Ovary (tissue), 7 donors: ENCODE measurements at regions not wholly inside any gene's neighbourhood (a gene's known extent, or its start where the extent isn't known, plus 50 kb on each side); places are given as distances from the start of the nearest gene placed in this dataset.

Experiments
- DNase-seq, 5 donors: peaks; one replicate each; pipeline ENCODE4 v3.0.0-alpha.2; 2019 to 2020
- H3K27ac ChIP-seq, 2 donors: fragments of 200-600 bp; one replicate each; pipeline versions ENCODE4 v1.5.1 to v1.8.0; 2019 to 2022
- H3K27me3 ChIP-seq: fragments of 200-600 bp; one replicate; pipeline ENCODE4 v1.8.0; 2022
- H3K36me3 ChIP-seq: fragments of 200-600 bp; sonication (generic); one replicate; pipeline ENCODE4 v1.5.1; 2019
- H3K4me1 ChIP-seq: one replicate; pipeline ENCODE4 v1.8.1; 2013; ENCODE audit warnings: mild to moderate bottlenecking, moderate library complexity; ENCODE audit not compliant: insufficient read depth
- H3K4me3 ChIP-seq: fragments of 200-600 bp; sonication (generic); one replicate; pipeline ENCODE4 v1.5.1; 2017
- H3K9me3 ChIP-seq, 2 donors: fragments of 200-600 bp in 1 of 2; sonication (generic) in 1 of 2; one replicate each; pipeline versions ENCODE4 v1.5.1 to v1.8.1; 2013 to 2019; ENCODE audit warnings: mild to moderate bottlenecking in 1 of 2, moderate library complexity in 1 of 2
- CTCF ChIP-seq, 3 donors: fragments of 450-650 bp in 2 of 3; fragments of 200-600 bp in 1 of 3; IDR thresholded peaks; one replicate each; pipeline versions ENCODE4 v1.5.1 to v1.8.0; 2016 to 2022; ENCODE audit warnings: antibody characterized with exemption in 3 of 3, mild to moderate bottlenecking in 1 of 3
- EP300 ChIP-seq: sonication (generic); formaldehyde crosslinking; IDR thresholded peaks from one replicate; pipeline ENCODE4 v1.6.1; 2017; ENCODE audit warnings: antibody characterized with exemption
- POLR2A ChIP-seq: fragments of 450-650 bp; IDR thresholded peaks from one replicate; pipeline ENCODE4 v1.6.1; 2017; ENCODE audit warnings: antibody characterized with exemption, mild to moderate bottlenecking, moderate library complexity
- WGBS, 3 donors: extraction: QIAGEN DNeasy Blood & Tissue Kit in 1 of 3; methylation state at CpG; one replicate each; pipeline versions ENCODE4 v1.1.5 to v1.1.7; 2013 to 2017; 5-methylcytosine and 5-hydroxymethylcytosine counted together
- intact Hi-C, 4 donors: fragments of 100-400 bp; cut with DNase I; formaldehyde crosslinking; loops; one replicate each; pipeline versions ENCODE4 v1.11.0 to v1.15.1; 2022 to 2023
- donor health status: DM: no; HTN: no; CAD: no; lungs with moderate emphysema.
- donor health status: DM: no; HTN: no; CAD: no.
- donor health status: Bipolar disorder and iron deficiency.
- donor health status: DM: no; HTN: no; CAD: no.
- donor health status: DM: yes; HTN: yes; CAD: no.

- H3K9me3 ChIP-seq = no peaks in the 10 kb centered on the region
- intact Hi-C loops = no loop called here
- no peaks in the 10 kb centered on the region for H3K36me3 ChIP-seq
- H3K4me3 ChIP-seq = no peak overlapping the region
- peaks cover 2% of the 10 kb centered on the region for H3K27me3 ChIP-seq
- 61 to 72% (median 61%) methylated on average over 6 of the region's 6 CpGs for WGBS, 3 donors
- H3K4me1 ChIP-seq = no peaks in the 10 kb centered on the region
- no peak overlapping the region for H3K27ac ChIP-seq
- TF ChIP-seq CTCF (IDR thresholded peaks at IDR 0.05) (no peak), EP300 (no peak)
- DNase-seq = no peak
These were observed 213.7 kb downstream of the TLR4 start for GRCh38 chr9:117917873-117918272.

- 36 to 48% (median 40%) methylated on average over 3 of the region's 3 CpGs for WGBS, 3 donors
These were observed 215.3 kb downstream of the TLR4 start for GRCh38 chr9:117919538-117919937.

GRCh38 chr9:117926031-117926658 lies 221.9 kb downstream of the TLR4 start:
- WGBS, 3 donors = 72 to 76% (median 73%) methylated on average over 5 of the region's 5 CpGs
- H3K36me3 ChIP-seq = no peaks in the 10 kb centered on the region
- no peaks in the 10 kb centered on the region for H3K9me3 ChIP-seq
- DNase-seq = no peak
- no peaks in the 10 kb centered on the region for H3K4me1 ChIP-seq
- no peak overlapping the region for H3K27ac ChIP-seq
- no peaks in the 10 kb centered on the region for H3K27me3 ChIP-seq
- intact Hi-C loops = no loop called here
- no peak overlapping the region for H3K4me3 ChIP-seq
- TF ChIP-seq POLR2A (no peak), EP300 (no peak), CTCF (IDR thresholded peaks at IDR 0.05) (no peak)

More at GRCh38 chr9:117919538-117919937, 215.3 kb downstream of the TLR4 start:
- Histone ChIP-seq H3K4me3 (no peak overlapping the region), H3K4me1 (no peaks in the 10 kb centered on the region), H3K36me3 (no peaks in the 10 kb centered on the region), H3K27me3 (peaks cover 2% of the 10 kb centered on the region), H3K27ac (no peak overlapping the region), H3K9me3 (no peaks in the 10 kb centered on the region)
- no peak for DNase-seq
- no peak for TF ChIP-seq EP300
- TF ChIP-seq POLR2A = no peak
- no peak for TF ChIP-seq CTCF (IDR thresholded peaks at IDR 0.05)
- intact Hi-C loops = no loop called here

- intact Hi-C loops = no loop called here
- Histone ChIP-seq H3K36me3 (no peaks in the 10 kb centered on the region), H3K4me1 (no peaks in the 10 kb centered on the region), H3K27me3 (no peaks in the 10 kb centered on the region), H3K4me3 (no peak overlapping the region), H3K27ac (no peak overlapping the region), H3K9me3 (no peaks in the 10 kb centered on the region)
- 45 to 51% (median 50%) methylated on average over 3 of the region's 3 CpGs for WGBS, 3 donors
- no peak for DNase-seq
- TF ChIP-seq EP300 (no peak), CTCF (IDR thresholded peaks at IDR 0.05) (no peak), POLR2A (no peak)
These were observed 223.2 kb downstream of the TLR4 start for GRCh38 chr9:117927354-117927753.
